Keratinocyte (primary cell): ENCODE measurements at regions not wholly inside any gene's neighbourhood (a gene's known extent, or its start where the extent isn't known, plus 50 kb on each side); places are given as distances from the start of the nearest gene placed in this dataset.

Experiments
- DNase-seq: peaks from one replicate; pipeline ENCODE4 v3.0.0-alpha.2; 2011; ENCODE audit warnings: low read depth, missing footprints, low spot score
- FAIRE-seq: peaks from 2 replicates; lab custom pipeline; 2011; peaks lifted over from hg19 to GRCh38; lab: Jason Lieb, UNC
- H2AFZ ChIP-seq: 2 replicates; pipeline ENCODE4 v1.6.0; 2012; ENCODE audit warnings: low read length, control low read depth, inconsistent platforms; ENCODE audit not compliant: control insufficient read depth
- H3K27ac ChIP-seq: 2 replicates; pipeline ENCODE4 v1.5.1; 2011; ENCODE audit warnings: low read length; ENCODE audit not compliant: control insufficient read depth, insufficient read depth
- H3K27me3 ChIP-seq: 3 replicates; pipeline ENCODE4 v1.6.0; 2011; ENCODE audit warnings: low read length; ENCODE audit not compliant: control insufficient read depth, insufficient read depth; ENCODE audit errors: extremely low read depth
- H3K36me3 ChIP-seq, 2 experiments: 2 replicates in 1 of 2; 3 replicates in 1 of 2; pipeline ENCODE4 v1.5.1; 2011; ENCODE audit warnings: low read length in 2 of 2, mild to moderate bottlenecking in 1 of 2; ENCODE audit not compliant: control insufficient read depth in 2 of 2, insufficient read depth in 2 of 2; ENCODE audit errors: extremely low read depth in 1 of 2
- H3K4me1 ChIP-seq: 3 replicates; pipeline ENCODE4 v1.5.1; 2011; ENCODE audit warnings: low read length; ENCODE audit not compliant: control insufficient read depth, insufficient read depth; ENCODE audit errors: extremely low read depth
- H3K4me2 ChIP-seq: 3 replicates; pipeline ENCODE4 v1.6.0; 2011; ENCODE audit warnings: low read depth, low read length; ENCODE audit not compliant: control insufficient read depth, insufficient read depth; ENCODE audit errors: extremely low read depth
- H3K4me3 ChIP-seq, 3 experiments: fragments of 200-600 bp in 1 of 3; sonication (generic) in 1 of 3; 2 replicates in 2 of 3; 3 replicates in 1 of 3; pipeline ENCODE4 v1.5.1; 2011 to 2016; ENCODE audit warnings: low read length in 3 of 3, mild to moderate bottlenecking in 3 of 3, control low read depth in 2 of 3, inconsistent platforms in 1 of 3, low read depth in 1 of 3, mixed read lengths in 1 of 3, mixed run types in 1 of 3, moderate library complexity in 1 of 3; ENCODE audit not compliant: control insufficient read depth in 2 of 3, insufficient read depth in 2 of 3; ENCODE audit errors: extremely low read depth in 1 of 3
- H3K79me2 ChIP-seq: 2 replicates; pipeline ENCODE4 v1.6.0; 2012; ENCODE audit warnings: low read length; ENCODE audit not compliant: control insufficient read depth, insufficient read depth
- H3K9ac ChIP-seq: 3 replicates; pipeline ENCODE4 v1.6.0; 2011; ENCODE audit warnings: low read length; ENCODE audit not compliant: control insufficient read depth, insufficient read depth; ENCODE audit errors: extremely low read depth
- H3K9me1 ChIP-seq: 3 replicates; pipeline ENCODE4 v1.6.0; 2011; ENCODE audit warnings: low read length; ENCODE audit not compliant: control insufficient read depth, insufficient read depth; ENCODE audit errors: extremely low read depth
- H3K9me3 ChIP-seq: 2 replicates; pipeline ENCODE4 v1.5.1; 2012; ENCODE audit warnings: low read depth, low read length; ENCODE audit not compliant: control insufficient read depth
- H4K20me1 ChIP-seq: 3 replicates; pipeline ENCODE4 v1.6.0; 2011; ENCODE audit warnings: low read length; ENCODE audit not compliant: control insufficient read depth, insufficient read depth; ENCODE audit errors: extremely low read depth
- EZH2 ChIP-seq: IDR thresholded peaks from one replicate; pipeline ENCODE4 v1.6.1; 2012; ENCODE audit warnings: inconsistent platforms, mild to moderate bottlenecking, low read length, moderate library complexity
- dilution Hi-C: fragments of 300-500 bp; cut with MboI; formaldehyde crosslinking; loops from one replicate; pipeline ENCODE4 v1.7.0; 2020; ENCODE audit warnings: low sequenced_read_pairs; ENCODE audit not compliant: extremely low pct_ligation_motif_present
- TF ChIP-seq, protein P1 (sequence below), 3 experiments: IDR thresholded peaks in 1 of 3; conservative IDR thresholded peaks in 1 of 3; optimal IDR thresholded peaks in 1 of 3; 2 replicates in 2 of 3; 3 replicates in 1 of 3; pipeline versions ENCODE3 to v1.5.1; 2011; ENCODE audit warnings: low read length in 3 of 3, mild to moderate bottlenecking in 3 of 3, moderate library complexity in 2 of 3, control low read depth in 1 of 3, inconsistent platforms in 1 of 3; ENCODE audit not compliant: insufficient read depth in 2 of 3; ENCODE audit errors: extremely low read depth in 1 of 3

GRCh38 chr13:50189450-50189849, 174.2 kb downstream of the KCNRG start:
- dilution Hi-C loops = no loop called here
- Histone ChIP-seq H3K36me3 (no peaks in the 10 kb centered on the region), H3K27ac (no peak overlapping the region), H3K27me3 (peaks cover 9% of the 10 kb centered on the region), H3K9me1 (no peaks in the 10 kb centered on the region), H3K9ac (no peak overlapping the region), H3K9me3 (no peaks in the 10 kb centered on the region), H4K20me1 (no peaks in the 10 kb centered on the region), H3K79me2 (no peaks in the 10 kb centered on the region), H3K4me1 (peaks cover 3% of the 10 kb centered on the region), H2AFZ (no peak overlapping the region), H3K4me2 (no peak overlapping the region), H3K4me3 (no peak overlapping the region)
- no peak for DNase-seq
- FAIRE-seq = no peak
- TF ChIP-seq, protein P1, sequence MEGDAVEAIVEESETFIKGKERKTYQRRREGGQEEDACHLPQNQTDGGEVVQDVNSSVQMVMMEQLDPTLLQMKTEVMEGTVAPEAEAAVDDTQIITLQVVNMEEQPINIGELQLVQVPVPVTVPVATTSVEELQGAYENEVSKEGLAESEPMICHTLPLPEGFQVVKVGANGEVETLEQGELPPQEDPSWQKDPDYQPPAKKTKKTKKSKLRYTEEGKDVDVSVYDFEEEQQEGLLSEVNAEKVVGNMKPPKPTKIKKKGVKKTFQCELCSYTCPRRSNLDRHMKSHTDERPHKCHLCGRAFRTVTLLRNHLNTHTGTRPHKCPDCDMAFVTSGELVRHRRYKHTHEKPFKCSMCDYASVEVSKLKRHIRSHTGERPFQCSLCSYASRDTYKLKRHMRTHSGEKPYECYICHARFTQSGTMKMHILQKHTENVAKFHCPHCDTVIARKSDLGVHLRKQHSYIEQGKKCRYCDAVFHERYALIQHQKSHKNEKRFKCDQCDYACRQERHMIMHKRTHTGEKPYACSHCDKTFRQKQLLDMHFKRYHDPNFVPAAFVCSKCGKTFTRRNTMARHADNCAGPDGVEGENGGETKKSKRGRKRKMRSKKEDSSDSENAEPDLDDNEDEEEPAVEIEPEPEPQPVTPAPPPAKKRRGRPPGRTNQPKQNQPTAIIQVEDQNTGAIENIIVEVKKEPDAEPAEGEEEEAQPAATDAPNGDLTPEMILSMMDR (optimal IDR thresholded peaks at IDR 0.05 in 1 of 3, IDR thresholded peaks at IDR 0.05 in 1 of 3, conservative IDR thresholded peaks at IDR 0.05 in 1 of 3; ENCODE audit: extremely low read depth in 1 of 3, insufficient read depth in 2 of 3, low read length in 3 of 3) = peak in 1 of 3 experiments; percentile 23
- TF ChIP-seq EZH2 = no peak

DNA sequence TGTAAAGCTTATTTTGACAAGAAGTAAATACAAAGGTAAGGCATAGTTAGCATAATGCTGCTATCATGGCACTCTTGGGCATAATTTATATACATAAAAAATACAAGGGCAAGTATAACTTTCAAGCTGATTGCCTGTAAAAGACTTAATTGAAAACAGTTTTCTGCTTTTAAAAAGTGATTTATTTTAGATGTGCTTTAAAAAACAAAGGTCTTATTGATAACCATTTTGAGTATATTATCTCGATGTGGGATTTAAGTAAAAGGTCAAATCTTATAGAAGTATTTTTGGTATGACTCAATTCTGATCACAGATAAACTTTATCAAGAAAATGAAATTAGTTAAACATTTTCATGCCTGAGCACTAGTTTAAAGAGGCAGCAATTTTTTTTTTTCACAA, 175.8 kb downstream of the KCNRG start:
- dilution Hi-C loops = no loop called here
- H3K4me1 ChIP-seq = peaks cover 3% of the 10 kb centered on the region
- H3K9me3 ChIP-seq = no peaks in the 10 kb centered on the region
- no peak overlapping the region for H3K9ac ChIP-seq
- no peak overlapping the region for H3K4me3 ChIP-seq
- no peak overlapping the region for H3K27ac ChIP-seq
- H2AFZ ChIP-seq = no peak overlapping the region
- no peaks in the 10 kb centered on the region for H3K79me2 ChIP-seq
- DNase-seq (no peak), FAIRE-seq (no peak)
- no peaks in the 10 kb centered on the region for H4K20me1 ChIP-seq
- H3K4me2 ChIP-seq = no peak overlapping the region
- no peaks in the 10 kb centered on the region for H3K9me1 ChIP-seq
- TF ChIP-seq, protein P1 (optimal IDR thresholded peaks at IDR 0.05 in 1 of 3, IDR thresholded peaks at IDR 0.05 in 1 of 3, conservative IDR thresholded peaks at IDR 0.05 in 1 of 3; ENCODE audit: extremely low read depth in 1 of 3, insufficient read depth in 2 of 3, low read length in 3 of 3) = no peak
- no peak for TF ChIP-seq EZH2
- H3K27me3 ChIP-seq = peaks cover 9% of the 10 kb centered on the region
- H3K36me3 ChIP-seq = no peaks in the 10 kb centered on the region
